ENCODE measurements at regions not wholly inside any gene's neighbourhood (a gene's known extent, or its start where the extent isn't known, plus 50 kb on each side); places are given as distances from the start of the nearest gene placed in this dataset.

DNA sequence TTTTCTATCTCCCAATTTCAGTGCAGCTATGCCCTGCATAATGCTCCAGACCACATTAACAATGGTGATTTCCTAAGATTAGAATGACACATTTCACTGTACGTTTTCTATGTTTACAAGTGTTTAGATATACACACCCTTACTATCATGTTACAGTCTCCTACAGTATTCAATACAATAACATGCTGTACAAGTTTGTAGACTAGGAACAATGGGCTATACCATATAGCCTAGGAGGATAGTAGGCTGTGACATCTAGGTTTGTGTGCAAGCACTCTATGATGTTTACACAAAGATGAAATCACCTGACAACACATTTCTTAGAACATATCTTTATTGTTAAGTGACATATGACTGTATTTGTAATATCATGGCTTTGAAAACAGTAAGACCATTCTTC, 1435.6 kb upstream of the NUDT12 start:
- TF ChIP-seq, protein P1, sequence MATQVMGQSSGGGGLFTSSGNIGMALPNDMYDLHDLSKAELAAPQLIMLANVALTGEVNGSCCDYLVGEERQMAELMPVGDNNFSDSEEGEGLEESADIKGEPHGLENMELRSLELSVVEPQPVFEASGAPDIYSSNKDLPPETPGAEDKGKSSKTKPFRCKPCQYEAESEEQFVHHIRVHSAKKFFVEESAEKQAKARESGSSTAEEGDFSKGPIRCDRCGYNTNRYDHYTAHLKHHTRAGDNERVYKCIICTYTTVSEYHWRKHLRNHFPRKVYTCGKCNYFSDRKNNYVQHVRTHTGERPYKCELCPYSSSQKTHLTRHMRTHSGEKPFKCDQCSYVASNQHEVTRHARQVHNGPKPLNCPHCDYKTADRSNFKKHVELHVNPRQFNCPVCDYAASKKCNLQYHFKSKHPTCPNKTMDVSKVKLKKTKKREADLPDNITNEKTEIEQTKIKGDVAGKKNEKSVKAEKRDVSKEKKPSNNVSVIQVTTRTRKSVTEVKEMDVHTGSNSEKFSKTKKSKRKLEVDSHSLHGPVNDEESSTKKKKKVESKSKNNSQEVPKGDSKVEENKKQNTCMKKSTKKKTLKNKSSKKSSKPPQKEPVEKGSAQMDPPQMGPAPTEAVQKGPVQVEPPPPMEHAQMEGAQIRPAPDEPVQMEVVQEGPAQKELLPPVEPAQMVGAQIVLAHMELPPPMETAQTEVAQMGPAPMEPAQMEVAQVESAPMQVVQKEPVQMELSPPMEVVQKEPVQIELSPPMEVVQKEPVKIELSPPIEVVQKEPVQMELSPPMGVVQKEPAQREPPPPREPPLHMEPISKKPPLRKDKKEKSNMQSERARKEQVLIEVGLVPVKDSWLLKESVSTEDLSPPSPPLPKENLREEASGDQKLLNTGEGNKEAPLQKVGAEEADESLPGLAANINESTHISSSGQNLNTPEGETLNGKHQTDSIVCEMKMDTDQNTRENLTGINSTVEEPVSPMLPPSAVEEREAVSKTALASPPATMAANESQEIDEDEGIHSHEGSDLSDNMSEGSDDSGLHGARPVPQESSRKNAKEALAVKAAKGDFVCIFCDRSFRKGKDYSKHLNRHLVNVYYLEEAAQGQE (IDR thresholded peaks at IDR 0.05; ENCODE audit: low read depth), result no peak
- TF ChIP-seq, protein P2, sequence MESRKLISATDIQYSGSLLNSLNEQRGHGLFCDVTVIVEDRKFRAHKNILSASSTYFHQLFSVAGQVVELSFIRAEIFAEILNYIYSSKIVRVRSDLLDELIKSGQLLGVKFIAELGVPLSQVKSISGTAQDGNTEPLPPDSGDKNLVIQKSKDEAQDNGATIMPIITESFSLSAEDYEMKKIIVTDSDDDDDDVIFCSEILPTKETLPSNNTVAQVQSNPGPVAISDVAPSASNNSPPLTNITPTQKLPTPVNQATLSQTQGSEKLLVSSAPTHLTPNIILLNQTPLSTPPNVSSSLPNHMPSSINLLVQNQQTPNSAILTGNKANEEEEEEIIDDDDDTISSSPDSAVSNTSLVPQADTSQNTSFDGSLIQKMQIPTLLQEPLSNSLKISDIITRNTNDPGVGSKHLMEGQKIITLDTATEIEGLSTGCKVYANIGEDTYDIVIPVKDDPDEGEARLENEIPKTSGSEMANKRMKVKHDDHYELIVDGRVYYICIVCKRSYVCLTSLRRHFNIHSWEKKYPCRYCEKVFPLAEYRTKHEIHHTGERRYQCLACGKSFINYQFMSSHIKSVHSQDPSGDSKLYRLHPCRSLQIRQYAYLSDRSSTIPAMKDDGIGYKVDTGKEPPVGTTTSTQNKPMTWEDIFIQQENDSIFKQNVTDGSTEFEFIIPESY (IDR thresholded peaks at IDR 0.05; ENCODE audit: extremely low read depth, insufficient replicate concordance, low read length), result no peak
- TF ChIP-seq, protein P3, sequence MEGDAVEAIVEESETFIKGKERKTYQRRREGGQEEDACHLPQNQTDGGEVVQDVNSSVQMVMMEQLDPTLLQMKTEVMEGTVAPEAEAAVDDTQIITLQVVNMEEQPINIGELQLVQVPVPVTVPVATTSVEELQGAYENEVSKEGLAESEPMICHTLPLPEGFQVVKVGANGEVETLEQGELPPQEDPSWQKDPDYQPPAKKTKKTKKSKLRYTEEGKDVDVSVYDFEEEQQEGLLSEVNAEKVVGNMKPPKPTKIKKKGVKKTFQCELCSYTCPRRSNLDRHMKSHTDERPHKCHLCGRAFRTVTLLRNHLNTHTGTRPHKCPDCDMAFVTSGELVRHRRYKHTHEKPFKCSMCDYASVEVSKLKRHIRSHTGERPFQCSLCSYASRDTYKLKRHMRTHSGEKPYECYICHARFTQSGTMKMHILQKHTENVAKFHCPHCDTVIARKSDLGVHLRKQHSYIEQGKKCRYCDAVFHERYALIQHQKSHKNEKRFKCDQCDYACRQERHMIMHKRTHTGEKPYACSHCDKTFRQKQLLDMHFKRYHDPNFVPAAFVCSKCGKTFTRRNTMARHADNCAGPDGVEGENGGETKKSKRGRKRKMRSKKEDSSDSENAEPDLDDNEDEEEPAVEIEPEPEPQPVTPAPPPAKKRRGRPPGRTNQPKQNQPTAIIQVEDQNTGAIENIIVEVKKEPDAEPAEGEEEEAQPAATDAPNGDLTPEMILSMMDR (IDR thresholded peaks at IDR 0.05 in 2 of 3, conservative IDR thresholded peaks at IDR 0.05 in 1 of 3; ENCODE audit: borderline replicate concordance in 1 of 3, insufficient read depth in 1 of 3, low read depth in 2 of 3, low read length in 2 of 3), result no peak
- TF ChIP-seq EZH2 (IDR thresholded peaks at IDR 0.05), result no peak
- TF ChIP-seq, protein P4, sequence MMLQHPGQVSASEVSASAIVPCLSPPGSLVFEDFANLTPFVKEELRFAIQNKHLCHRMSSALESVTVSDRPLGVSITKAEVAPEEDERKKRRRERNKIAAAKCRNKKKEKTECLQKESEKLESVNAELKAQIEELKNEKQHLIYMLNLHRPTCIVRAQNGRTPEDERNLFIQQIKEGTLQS (IDR thresholded peaks at IDR 0.05), result no peak
- TF ChIP-seq EZH2phosphoT487 (IDR thresholded peaks at IDR 0.05; ENCODE audit: borderline replicate concordance), result no peak
- no peak for TF ChIP-seq SIN3A (IDR thresholded peaks at IDR 0.05; ENCODE audit: low read depth)
- TF ChIP-seq POLR2A (IDR thresholded peaks at IDR 0.05; ENCODE audit: borderline replicate concordance, extremely low read depth, insufficient read depth, insufficient read length), result no peak
- no peak for TF ChIP-seq CEBPB (IDR thresholded peaks at IDR 0.05; ENCODE audit: low read depth)

Data from HCT116 (cell line).